ENCODE measurements at regions not wholly inside any gene's neighbourhood (a gene's known extent, or its start where the extent isn't known, plus 50 kb on each side); places are given as distances from the start of the nearest gene placed in this dataset.

GRCh38 chr5:82422751-82423181 is 144.6 kb upstream of the RPS23 start:
- TF ChIP-seq CTCF (IDR thresholded peaks at IDR 0.05) = no peak
- no peak for TF ChIP-seq POLR2A (IDR thresholded peaks at IDR 0.05)

Measured in body of pancreas (tissue), 4 donors.